NCI-H1092 treated with DMSO at 0.1 percent for 48 hours (cell line): ENCODE measurements at regions not wholly inside any gene's neighbourhood (a gene's known extent, or its start where the extent isn't known, plus 50 kb on each side); places are given as distances from the start of the nearest gene placed in this dataset.

Source experiments
- DNase-seq: peaks from one replicate; lab custom pipeline; 2025; lab: John Stamatoyannopoulos, UW

DNA sequence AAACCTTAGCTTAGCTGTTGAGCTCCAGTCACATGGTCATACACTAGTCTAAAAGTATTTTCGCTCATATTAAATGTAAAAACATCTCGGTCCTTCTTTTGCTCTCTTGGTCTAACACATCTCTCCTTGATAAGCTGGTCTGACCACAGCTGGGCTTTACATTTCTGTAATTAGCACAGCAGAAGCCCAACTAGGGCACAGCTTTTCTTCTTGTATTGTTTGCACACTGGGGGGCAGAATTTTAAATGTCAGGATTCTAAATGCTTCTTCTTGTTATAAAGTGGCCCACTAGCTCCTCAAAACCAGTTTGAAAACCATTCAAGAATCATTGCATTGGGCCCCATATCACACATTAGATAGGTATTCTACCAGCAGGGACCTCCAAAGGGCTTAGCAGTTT lies 289.1 kb upstream of the PKN2 start:
- no peak for DNase-seq

DNA sequence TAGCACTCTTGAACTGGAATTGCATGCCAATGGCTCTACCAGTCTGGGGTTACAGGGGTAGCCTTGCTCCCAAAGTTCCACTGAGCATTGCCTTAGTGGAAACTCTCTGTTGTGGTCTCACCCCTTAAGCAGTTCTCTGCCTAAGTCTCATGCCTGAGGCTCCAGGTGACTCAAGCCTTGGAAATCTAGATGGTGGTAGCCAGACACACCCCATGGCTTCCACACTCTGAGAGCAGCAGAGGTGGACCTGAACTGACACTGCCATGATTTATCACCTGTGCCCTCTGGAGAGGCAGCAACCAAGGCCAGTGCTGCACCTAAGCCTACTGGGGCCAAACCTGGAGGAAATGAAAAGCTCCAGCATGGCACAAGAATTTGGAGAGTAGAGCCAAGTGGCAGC lies 285.7 kb upstream of the PKN2 start:
- no peak for DNase-seq

DNA sequence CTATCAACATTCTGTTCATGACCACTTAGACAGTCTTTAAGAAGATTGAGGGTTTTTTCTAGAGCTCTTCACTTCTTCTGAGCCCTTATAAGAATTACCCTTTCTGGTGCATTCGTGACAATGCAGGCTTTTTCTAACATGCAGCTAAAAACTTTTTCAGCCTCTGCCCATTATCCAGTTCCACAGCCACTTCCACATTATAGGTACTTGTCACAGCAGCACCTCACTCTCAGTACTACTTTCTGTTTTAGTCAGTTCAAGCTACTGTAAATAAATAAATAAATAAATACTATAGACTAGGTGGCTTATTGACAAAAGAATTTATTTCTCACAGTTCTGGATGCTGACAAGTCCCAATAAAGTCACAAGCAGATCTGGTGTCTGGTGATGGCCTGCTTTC lies 284.4 kb upstream of the PKN2 start:
- DNase-seq, result no peak

DNA sequence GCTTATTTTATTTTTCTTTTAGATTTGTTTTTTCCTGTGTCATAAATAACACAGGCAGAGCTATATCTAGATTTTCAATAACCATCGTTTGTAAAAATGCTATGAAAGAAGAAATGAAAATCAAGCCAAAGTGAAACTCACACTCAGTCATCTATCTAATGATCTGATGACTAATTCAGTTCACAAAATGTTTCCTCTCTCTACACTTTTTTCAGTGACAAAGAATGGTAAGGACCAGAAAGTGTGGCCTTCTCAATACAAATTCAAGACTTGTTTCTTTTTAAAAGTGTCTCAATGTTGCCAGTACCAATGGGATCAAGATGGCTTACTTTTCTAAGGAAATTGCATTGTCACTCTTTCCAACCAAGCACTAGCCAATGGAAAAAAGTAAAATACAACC lies 282.8 kb upstream of the PKN2 start:
- no peak for DNase-seq

DNA sequence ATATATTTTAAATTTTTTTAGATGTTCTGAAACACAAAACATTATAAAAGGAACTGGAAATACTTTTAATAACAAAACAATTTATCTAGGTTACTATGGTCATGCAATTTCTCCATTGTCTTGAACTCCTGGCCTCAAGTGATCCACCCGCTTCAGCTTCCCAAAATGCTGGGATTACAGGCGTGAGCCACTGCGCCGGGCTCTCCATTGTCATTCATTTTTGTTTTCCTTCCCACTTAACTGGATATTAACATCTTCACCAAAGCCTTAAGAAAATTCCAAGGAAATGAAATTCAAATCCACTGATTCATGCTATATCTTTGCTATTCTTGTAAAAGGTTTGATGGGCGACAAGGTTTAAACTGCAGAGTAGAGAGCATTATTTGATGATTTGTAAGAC lies 279.5 kb upstream of the PKN2 start:
- no peak for DNase-seq

DNA sequence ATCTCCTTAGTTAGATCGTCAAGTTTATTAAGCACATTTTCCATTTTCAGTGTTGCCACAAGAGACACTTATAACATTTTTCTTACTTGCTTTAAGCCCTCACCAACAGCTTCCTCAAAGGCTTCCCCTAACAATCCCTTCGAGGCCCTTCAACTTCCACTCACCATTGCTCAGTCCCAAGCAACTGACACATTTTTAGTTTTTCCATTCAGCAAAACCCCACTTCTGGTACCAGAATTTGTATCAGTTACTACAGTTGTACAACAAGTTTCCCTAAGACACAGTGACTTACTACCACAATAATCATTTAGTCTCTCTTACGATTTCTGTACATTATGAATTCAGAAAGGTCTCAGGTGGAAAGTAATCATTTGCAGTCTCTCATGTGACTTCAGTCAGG lies 276.8 kb upstream of the PKN2 start:
- DNase-seq, result no peak

DNA sequence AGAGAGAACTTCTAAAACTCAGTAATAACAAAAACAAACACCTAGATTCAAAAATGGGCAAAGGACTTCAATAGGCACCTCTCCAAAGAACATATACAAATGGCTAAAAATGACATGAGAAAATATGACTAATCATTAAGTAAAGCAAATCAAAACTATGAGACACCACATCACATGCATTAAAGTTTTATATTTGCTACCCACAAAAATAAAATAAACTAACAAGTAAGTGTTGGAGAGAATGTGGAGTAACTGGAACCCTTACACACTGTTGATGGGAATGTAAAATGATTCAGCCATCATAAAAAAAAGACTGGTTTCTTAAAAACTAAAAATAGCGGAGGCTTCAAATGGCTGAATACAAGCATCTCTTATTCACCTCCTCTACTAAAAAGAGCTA lies 262.1 kb upstream of the PKN2 start:
- DNase-seq, result no peak

DNA sequence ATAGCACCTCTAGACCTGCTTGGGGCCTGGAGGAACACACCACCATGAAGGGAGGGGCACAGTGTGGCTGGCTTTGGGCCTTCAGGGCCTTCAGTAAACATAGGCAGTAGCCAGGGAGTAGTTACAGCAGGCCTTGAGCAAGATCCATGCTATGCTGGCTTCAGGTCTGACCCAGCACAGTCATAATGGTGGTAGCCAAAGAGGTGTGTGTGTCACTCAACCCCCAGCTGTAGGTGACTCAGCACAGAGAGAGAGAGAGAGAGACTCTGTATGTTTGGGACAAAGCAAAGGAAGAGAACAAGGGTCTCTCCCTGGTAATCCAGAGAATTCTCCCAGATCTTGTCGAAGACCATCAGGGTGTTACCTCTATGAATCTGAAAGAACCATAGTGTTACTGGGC lies 250.5 kb upstream of the PKN2 start:
- DNase-seq, result no peak

DNA sequence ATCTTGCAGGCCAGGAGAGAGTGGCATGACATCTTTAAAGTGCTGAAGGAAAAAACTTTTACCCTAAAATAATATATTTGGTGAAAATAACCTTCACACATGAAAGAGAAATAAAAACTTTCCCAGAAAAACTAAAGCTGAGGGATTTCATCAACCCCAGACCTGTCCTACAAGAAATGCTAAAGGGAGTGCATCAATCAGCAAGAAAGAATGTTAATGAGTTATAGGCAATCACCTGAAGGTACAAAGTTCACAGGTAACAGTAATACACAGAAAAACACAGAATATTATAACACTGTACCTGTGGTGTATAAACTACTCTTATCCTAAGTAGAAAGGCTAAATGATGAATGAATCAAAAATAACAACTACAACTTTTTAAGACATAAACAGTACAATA lies 249.2 kb upstream of the PKN2 start:
- DNase-seq, result no peak

DNA sequence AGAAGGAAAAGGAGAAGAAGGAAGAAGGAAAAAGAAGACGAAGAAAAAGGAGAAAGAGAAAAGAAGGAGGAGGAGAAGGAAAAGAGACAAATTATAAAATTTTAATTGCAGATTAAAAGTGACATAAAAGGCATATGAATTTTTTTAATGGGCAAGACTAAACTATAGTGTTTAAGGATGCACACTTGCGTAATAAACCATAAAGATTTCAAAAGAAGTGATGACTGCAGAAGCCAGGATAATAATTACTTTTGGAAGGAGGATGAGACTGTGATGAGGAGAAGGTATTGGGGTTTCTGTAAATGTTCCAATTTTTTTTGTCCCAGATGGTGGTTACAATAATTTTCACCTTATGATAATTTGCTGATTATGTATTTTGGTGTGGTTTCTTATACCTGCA lies 243.1 kb upstream of the PKN2 start:
- no peak for DNase-seq

DNA sequence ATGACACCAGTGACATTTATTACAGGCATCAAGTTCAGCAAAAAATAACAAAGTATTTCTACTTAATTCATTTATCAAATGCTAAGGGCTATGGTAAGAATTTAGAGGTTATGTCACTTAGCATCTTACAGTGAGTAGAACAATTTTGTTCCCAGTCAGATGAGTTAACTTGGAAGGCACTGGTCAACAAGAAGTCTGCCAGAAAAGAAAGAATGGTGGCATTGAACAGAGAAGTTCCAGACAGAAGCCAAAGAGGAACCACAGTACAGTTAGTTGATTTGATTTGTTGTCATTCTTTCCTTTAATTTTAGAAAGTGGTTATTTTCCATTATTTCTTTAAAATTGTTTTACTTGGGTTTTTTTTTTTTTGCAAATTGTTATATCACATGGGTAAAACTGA lies 232.2 kb upstream of the PKN2 start:
- DNase-seq, result no peak

DNA sequence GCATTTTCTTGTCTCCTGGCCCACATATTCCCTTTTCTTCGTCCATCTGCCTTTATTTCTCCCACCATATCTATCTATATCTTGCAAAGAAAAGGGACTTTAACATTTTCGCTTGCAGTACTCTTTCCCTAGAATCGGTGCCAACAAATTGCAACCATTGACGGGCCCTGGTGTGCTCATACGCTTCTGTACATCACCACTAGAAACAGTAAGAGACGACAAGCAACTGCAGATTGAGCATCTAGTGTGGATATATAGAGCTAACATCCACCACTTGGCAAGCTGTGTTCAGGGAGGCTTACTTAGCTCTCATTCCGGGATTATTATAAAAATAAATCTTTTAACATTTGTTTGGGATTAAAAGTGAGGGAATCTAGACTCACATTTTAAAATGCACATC lies 230.8 kb upstream of the PKN2 start:
- no peak for DNase-seq

DNA sequence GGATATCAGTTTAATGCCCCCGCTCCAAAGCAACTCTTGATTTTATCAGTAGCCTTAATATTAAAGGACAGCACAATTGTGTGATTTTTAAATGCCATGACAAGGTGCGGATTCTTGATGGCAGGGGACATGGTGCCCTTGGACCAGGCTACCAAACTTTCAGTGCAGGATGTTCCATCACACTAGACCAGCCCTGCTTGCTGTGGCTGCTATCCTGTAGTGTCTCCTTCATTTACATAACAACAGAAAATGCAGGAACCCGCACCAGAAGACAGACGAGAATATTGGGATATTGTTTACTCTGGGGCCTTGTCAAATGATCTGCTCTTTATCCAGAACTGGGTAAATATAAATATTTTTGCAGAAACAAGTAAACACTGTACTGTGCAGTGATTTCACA lies 229.3 kb upstream of the PKN2 start:
- no peak for DNase-seq

DNA sequence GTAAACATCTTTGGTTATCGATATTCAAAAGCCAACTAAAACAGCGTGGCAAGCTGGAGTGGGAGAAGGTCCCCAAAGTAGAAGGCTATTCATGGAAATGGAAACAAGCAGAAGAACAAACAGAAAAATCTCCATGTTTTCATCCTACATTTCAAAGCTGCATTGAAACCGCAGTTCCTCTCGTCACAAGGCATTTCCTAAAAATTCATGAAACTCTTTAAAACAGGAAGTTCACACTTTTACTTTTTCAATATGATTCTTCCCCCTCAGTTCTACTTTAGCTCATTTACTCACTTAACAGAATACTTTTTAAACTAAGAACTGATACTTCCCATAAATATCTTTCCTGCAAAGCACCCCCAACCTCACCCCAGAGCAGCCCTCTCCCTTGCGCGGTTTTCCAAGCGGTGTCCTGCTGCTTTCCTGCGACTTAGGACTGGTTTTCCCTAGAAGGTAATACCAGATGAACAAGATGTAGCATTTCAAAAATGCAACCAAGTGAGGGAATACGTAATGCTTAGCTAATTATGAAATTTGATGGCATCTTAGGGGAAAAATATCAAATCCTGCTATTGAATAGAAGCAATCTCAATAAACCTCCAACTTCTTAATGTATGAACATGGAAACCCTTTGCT lies 228.3 kb upstream of the PKN2 start:
- DNase-seq, result no peak

DNA sequence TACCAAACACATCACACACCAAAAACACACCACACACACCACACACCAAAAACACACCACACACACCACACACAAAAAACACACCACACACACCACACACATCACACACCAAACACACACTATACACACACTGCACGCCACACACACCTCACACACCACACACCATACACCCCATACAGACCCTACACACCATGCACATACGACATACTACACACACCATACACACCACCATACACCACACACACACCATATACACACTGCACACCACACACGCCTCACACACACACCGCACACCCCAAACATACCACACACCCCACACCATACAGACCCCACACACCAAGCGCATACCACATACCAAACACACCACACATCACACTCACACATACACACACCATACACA lies 226.9 kb upstream of the PKN2 start:
- DNase-seq, result no peak

DNA sequence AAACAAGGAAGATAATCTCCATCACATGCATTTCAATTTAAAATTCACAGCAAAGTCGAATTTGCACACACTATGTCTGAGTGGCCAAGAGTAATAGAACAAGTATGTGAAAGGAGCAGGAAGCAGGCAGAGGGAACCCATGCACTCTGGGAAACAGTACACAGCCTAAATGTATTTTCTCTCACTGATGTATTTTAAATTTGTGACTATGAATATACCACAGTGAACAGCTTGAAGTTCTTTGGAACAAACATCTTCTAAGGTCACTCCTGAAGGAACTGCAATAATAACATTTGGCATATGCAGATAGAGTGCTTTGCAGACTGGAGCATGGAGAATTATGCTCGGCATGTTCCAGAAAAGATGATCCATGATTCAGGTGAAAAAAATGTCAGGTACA lies 223.1 kb upstream of the PKN2 start:
- DNase-seq, result no peak

DNA sequence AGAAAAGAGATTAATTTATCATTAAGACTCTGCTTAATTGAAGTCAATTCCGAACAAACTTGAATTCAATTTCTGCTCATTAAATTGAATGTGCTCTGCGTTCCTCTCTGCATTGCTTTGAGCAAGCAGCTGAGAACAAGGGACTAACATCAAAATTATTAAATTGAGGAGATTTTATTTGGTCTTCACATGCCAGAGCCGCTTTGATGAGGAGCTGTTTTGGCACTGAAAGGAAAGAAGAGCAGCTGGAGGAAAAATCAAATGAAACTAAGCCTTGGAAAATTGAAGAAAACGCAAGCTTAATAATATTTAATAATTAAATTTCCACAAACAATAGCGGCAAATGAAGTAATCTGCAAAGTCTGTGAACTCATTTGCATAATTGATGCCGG lies 222.0 kb upstream of the PKN2 start:
- DNase-seq, result no peak

DNA sequence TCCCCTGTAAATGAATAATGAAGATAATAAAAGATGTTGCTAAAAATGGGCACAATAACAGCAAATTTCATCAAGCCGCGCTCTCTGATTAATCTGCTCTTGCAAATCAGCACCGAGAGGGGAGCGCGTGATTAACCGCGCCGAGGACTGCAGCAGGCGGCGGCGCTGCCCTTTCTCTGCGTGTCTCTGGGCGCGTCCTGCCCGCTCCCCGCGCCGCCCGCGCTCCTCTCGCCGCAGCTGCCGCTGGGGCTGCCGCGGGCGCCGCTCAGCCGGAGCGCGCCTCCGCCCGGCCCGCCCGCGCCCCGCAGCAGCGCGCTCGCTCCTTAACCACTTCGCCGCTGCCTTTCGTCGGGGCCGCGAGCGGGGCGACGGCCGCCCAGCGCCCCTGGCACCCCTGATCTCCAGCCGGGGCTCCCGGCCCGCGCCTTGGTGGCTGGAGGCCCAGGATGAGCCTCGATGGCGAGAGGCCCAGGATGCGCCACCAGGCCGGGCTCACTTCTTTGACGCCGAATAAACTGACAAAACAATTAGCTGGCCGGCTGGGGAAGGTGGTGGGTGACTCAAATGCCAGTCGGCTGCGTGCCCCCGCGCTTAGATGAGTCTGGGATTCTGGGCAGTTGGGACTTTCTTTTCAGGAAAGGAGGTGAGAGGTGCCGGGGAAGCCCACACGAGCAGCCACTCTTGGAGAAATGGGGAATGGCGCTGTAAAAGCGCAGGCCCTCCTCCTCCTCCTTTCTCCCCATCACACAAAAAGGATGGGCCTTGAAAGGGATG lies 221.4 kb upstream of the PKN2 start:
- peak; percentile 0 for DNase-seq

DNA sequence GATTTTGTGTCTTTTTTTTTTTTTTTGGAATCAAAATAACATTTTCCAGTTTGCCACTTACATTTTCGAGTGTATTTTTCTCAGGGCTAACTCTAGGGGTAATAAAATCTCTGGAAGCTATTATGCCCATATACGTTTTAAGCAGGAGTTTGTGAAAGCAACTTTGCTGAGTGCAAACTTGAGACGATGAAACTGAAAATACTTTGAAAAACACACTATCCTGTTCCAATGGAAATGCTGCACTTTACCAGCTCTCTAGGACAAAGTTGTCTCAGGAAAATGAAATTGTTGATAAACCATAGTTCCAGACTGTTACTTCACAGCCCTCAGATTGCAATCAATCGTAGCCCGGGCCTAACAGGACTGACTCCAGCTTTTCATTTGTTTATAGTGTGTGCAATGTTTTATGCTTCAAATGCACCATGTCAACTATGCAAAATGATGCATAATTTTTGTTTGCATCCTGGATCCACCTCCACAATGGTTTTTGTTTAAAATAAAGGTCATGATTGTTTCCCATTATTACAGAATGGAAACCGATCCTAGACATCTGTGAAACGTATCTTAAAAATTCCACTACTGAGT lies 220.6 kb upstream of the PKN2 start:
- no peak for DNase-seq

DNA sequence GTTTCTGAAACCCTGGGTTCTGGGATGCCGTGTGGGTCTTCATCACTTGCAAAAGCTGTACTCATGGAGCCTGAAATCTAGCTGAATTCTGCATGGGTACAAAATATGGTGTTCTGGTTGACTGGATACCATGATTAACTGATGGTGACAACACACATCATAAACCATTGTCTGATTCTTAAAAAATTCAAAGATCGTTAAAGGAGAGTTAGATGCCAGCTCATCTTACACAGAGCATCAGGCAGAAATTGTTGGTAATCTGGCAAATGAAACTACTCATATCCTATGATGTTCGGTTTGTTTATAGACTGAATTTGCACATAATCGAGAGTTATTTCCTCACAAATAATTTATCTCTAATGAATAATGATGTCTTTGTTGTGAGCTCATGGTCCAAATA lies 218.1 kb upstream of the PKN2 start:
- DNase-seq, result no peak

DNA sequence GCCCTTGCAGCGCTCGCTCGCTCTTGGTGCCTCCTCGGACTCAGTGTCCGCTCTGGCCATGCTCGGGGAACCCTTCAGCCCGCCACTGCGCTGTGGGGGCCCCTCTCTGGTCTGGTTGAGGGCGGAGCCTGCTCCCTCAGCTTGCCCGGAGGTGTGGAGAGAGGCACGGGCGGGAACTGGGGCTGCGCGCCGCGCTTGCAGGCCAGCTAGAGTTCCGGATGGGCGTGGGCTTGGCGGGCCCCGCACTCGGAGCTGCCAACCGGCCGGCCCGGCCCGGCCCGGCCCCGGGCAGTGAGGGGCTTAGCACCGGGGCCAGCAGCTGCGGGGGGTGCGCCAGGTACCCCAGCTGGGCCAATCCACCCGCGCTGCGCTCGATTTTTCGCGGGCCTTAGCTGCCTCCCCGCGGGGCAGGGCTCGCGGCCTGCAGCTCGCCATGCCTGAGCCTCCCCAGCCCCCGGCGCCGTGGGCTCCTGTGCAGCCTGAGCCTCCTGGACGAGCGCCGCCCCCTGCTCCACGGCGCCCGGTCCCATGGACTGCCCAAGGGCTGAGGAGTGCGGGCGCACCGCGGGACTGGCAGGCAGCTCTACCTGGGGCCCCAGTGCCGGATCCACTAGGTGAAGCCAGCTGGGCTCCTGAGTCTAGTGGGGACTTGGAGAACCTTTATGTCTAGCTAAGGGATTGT lies 217.0 kb upstream of the PKN2 start:
- DNase-seq, result no peak

DNA sequence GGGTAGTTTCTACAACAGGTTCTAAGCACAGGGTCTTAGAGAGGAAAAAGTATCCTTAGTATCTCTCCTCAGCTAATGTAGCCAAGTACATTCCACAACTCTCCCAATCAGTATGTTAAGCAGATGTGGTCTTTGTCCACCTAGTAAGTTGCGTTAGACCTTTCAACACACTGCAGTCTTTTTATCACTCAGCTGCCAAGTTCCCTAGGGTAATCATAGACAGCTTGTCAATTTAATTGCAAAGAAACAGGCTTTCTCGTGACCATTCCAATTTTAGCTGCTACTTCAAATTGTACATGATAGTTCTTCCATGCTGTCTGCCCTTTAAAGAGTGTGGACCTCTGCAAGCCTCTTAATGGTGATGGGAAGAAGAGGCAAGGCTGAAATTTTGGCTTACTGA lies 211.8 kb upstream of the PKN2 start:
- no peak for DNase-seq

DNA sequence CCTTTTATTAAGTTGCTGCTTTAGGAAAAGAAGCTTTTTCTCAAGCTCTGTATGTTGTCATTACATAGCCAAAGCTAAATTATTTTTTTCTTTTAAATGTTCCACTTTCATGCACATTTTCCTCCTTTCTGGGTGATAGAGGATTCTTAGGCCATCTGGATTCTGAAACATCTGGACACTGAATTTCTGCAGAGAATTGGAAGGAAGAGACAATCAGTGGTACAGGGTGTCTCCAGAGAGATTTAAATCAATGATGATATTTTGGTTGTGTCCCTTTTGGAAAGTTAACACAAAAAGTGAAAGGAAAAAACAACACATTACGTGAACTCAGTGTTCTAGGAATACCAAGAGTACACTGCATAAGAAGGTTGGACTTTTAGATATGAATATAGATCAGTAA lies 211.4 kb upstream of the PKN2 start:
- no peak for DNase-seq
